Activated CD8-positive, alpha-beta memory T cell treated with anti-CD3 and anti-CD28 coated beads, Interleukin-2, amount 10 ng/mL, durations not matched to agents 7 days and 5 days (primary cell): ENCODE measurements at regions not wholly inside any gene's neighbourhood (a gene's known extent, or its start where the extent isn't known, plus 50 kb on each side); places are given as distances from the start of the nearest gene placed in this dataset.

Experiments used
- ATAC-seq: fragments of 150-1000 bp; cut with Tn5 transposase; one replicate; pipeline ENCODE4 v1.10.0; 2021; ENCODE audit warnings: moderate library complexity
- CTCF ChIA-PET: fragments of 350-600 bp; sonication (Branson Sonifier 250); formaldehyde crosslinking; loops from one replicate; lab custom pipeline; 2021; ENCODE audit warnings: antibody characterized with exemption; lab: Charles Lee
- DNase-seq: peaks from one replicate; pipeline ENCODE4 v3.0.0-alpha.2; 2020
- H3K27ac Mint-ChIP-seq: one replicate; pipeline ENCODE4 v1.8.0; 2021; ENCODE audit warnings: mild to moderate bottlenecking, mixed read lengths
- H3K27me3 Mint-ChIP-seq: one replicate; pipeline ENCODE4 v1.8.0; 2021; ENCODE audit warnings: mixed read lengths
- H3K36me3 Mint-ChIP-seq: one replicate; pipeline ENCODE4 v1.8.0; 2021; ENCODE audit warnings: mild to moderate bottlenecking, mixed read lengths
- H3K4me1 Mint-ChIP-seq: one replicate; pipeline ENCODE4 v1.8.0; 2021; ENCODE audit warnings: mixed read lengths
- H3K4me3 Mint-ChIP-seq: one replicate; pipeline ENCODE4 v1.8.0; 2021; ENCODE audit warnings: mild to moderate bottlenecking, moderate library complexity, mixed read lengths
- H3K9me3 Mint-ChIP-seq: one replicate; pipeline ENCODE4 v1.8.0; 2022; ENCODE audit warnings: low read depth, mixed read lengths

- no peak for DNase-seq
- no peak overlapping the region for H3K4me3 Mint-ChIP-seq
- no peaks in the 10 kb centered on the region for H3K4me1 Mint-ChIP-seq
- CTCF ChIA-PET: no interaction called here
- H3K9me3 Mint-ChIP-seq: peaks cover 6% of the 10 kb centered on the region
- ATAC-seq: no peak
- H3K36me3 Mint-ChIP-seq: no peaks in the 10 kb centered on the region
- no peak overlapping the region for H3K27ac Mint-ChIP-seq
- no peaks in the 10 kb centered on the region for H3K27me3 Mint-ChIP-seq
These were observed 757.6 kb downstream of the LIG4 start for GRCh38 chr13:107457686-107458085.

DNA sequence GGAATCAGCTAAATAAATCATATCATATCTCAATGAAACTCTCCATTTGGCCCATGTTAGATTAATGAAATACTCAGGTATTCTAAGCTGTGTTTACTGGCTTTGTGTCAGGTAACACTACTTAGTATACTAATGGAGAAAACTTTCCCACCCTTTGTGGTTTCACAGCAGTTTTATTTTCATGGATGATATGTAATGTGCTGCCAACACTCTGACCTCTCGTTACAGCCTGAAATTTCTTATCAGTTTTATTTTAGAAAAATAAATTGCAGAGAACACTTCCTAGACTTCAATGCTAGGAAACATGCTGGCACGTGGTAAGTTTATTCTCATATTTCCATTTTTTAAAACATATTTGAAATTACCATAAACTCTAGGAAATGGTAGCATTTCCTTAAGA, 758.9 kb downstream of the LIG4 start:
- CTCF ChIA-PET: no interaction called here
- no peaks in the 10 kb centered on the region for H3K4me1 Mint-ChIP-seq
- no peak overlapping the region for H3K27ac Mint-ChIP-seq
- no peak for ATAC-seq
- H3K4me3 Mint-ChIP-seq: no peak overlapping the region
- no peak for DNase-seq
- no peaks in the 10 kb centered on the region for H3K36me3 Mint-ChIP-seq
- H3K9me3 Mint-ChIP-seq: peaks cover 12% of the 10 kb centered on the region
- no peaks in the 10 kb centered on the region for H3K27me3 Mint-ChIP-seq

GRCh38 chr13:107452833-107453232, 762.5 kb downstream of the LIG4 start:
- no peaks in the 10 kb centered on the region for H3K27me3 Mint-ChIP-seq
- H3K27ac Mint-ChIP-seq: no peak overlapping the region
- DNase-seq: no peak
- H3K4me1 Mint-ChIP-seq: no peaks in the 10 kb centered on the region
- H3K4me3 Mint-ChIP-seq: no peak overlapping the region
- no peak for ATAC-seq
- H3K9me3 Mint-ChIP-seq: peaks cover 26% of the 10 kb centered on the region
- no peaks in the 10 kb centered on the region for H3K36me3 Mint-ChIP-seq
- CTCF ChIA-PET: no interaction called here

GRCh38 chr13:107450931-107451330, 764.4 kb downstream of the LIG4 start:
- Mint-ChIP-seq H3K4me1 (no peaks in the 10 kb centered on the region), H3K27ac (no peak overlapping the region), H3K36me3 (no peaks in the 10 kb centered on the region), H3K9me3 (peaks cover 29% of the 10 kb centered on the region), H3K4me3 (no peak overlapping the region), H3K27me3 (no peaks in the 10 kb centered on the region)
- CTCF ChIA-PET: no interaction called here
- DNase-seq (no peak), ATAC-seq (no peak)

GRCh38 chr13:107450431-107450830, 764.9 kb downstream of the LIG4 start:
- no peaks in the 10 kb centered on the region for H3K4me1 Mint-ChIP-seq
- H3K27ac Mint-ChIP-seq: no peak overlapping the region
- no peak for DNase-seq
- ATAC-seq: no peak
- peaks cover 29% of the 10 kb centered on the region for H3K9me3 Mint-ChIP-seq
- no peaks in the 10 kb centered on the region for H3K36me3 Mint-ChIP-seq
- H3K4me3 Mint-ChIP-seq: no peak overlapping the region
- no peaks in the 10 kb centered on the region for H3K27me3 Mint-ChIP-seq
- CTCF ChIA-PET: no interaction called here

- ATAC-seq (no peak), DNase-seq (no peak)
- Mint-ChIP-seq H3K4me1 (no peaks in the 10 kb centered on the region), H3K36me3 (no peaks in the 10 kb centered on the region), H3K4me3 (no peak overlapping the region), H3K9me3 (peaks cover 23% of the 10 kb centered on the region), H3K27me3 (no peaks in the 10 kb centered on the region), H3K27ac (no peak overlapping the region)
- CTCF ChIA-PET: no interaction called here
These were observed 767.7 kb downstream of the LIG4 start for GRCh38 chr13:107447591-107447990.

GRCh38 chr13:107441279-107441678, 774.1 kb downstream of the LIG4 start:
- CTCF ChIA-PET: no interaction called here
- DNase-seq: no peak
- no peaks in the 10 kb centered on the region for H3K4me1 Mint-ChIP-seq
- no peak overlapping the region for H3K27ac Mint-ChIP-seq
- ATAC-seq: no peak
- no peaks in the 10 kb centered on the region for H3K27me3 Mint-ChIP-seq
- H3K9me3 Mint-ChIP-seq: peaks cover 10% of the 10 kb centered on the region
- no peaks in the 10 kb centered on the region for H3K36me3 Mint-ChIP-seq
- no peak overlapping the region for H3K4me3 Mint-ChIP-seq

DNA sequence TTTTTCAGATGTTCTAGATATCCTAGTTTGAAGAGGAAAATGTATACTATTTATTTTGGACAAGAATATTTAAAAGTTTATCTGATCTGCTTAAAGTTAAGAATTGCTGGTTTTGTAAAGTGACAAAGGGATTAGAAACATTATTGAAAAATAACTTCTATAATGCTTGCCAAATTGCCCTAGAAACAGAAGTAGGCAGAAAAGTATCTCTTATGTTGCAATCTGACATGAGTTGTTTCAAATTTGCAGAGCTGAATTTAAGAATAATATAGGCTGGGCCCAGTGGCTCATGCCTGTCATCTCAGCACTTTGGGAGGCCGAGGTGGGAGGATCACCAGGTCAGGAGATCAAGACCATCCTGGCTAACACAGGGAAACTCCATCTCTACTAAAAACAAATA, 777.1 kb downstream of the LIG4 start:
- Mint-ChIP-seq H3K27ac (no peak overlapping the region), H3K36me3 (no peaks in the 10 kb centered on the region), H3K9me3 (peaks cover 10% of the 10 kb centered on the region), H3K4me3 (no peak overlapping the region), H3K27me3 (no peaks in the 10 kb centered on the region), H3K4me1 (no peaks in the 10 kb centered on the region)
- ATAC-seq (no peak), DNase-seq (no peak)
- CTCF ChIA-PET: no interaction called here

DNA sequence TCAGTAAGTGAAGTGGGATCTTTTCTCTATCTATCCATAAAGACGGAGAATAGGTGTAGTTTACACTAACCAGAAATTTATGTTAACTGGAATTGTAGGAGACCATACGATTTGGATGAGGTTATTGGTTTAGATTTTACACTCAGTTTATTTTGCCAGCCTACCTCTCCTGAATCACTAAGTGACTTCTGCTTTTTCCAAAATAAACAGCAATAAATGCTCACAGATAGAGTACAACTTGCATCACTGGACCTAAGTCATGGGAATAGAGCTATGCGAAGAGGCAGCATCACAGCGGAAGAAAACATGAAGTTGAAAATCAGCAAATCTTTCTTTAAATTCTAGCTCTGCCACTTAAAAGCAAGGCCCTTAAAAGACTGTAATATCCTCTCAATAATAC, 781.0 kb downstream of the LIG4 start:
- CTCF ChIA-PET: no interaction called here
- no peaks in the 10 kb centered on the region for H3K4me1 Mint-ChIP-seq
- H3K27me3 Mint-ChIP-seq: no peaks in the 10 kb centered on the region
- H3K27ac Mint-ChIP-seq: no peak overlapping the region
- ATAC-seq: no peak
- no peak overlapping the region for H3K4me3 Mint-ChIP-seq
- DNase-seq: no peak
- H3K36me3 Mint-ChIP-seq: no peaks in the 10 kb centered on the region
- H3K9me3 Mint-ChIP-seq: no peaks in the 10 kb centered on the region

- no peaks in the 10 kb centered on the region for H3K36me3 Mint-ChIP-seq
- CTCF ChIA-PET: no interaction called here
- H3K27ac Mint-ChIP-seq: no peak overlapping the region
- no peak overlapping the region for H3K4me3 Mint-ChIP-seq
- no peak for ATAC-seq
- peaks cover 2% of the 10 kb centered on the region for H3K9me3 Mint-ChIP-seq
- H3K27me3 Mint-ChIP-seq: no peaks in the 10 kb centered on the region
- no peak for DNase-seq
- H3K4me1 Mint-ChIP-seq: no peaks in the 10 kb centered on the region
These were observed 787.8 kb downstream of the LIG4 start for GRCh38 chr13:107427536-107427935.

GRCh38 chr13:107422421-107422820, 792.9 kb downstream of the LIG4 start:
- Mint-ChIP-seq H3K4me1 (peaks cover 2% of the 10 kb centered on the region), H3K9me3 (peaks cover 2% of the 10 kb centered on the region), H3K27me3 (no peaks in the 10 kb centered on the region), H3K4me3 (no peak overlapping the region), H3K36me3 (no peaks in the 10 kb centered on the region), H3K27ac (peak overlapping the region; percentile 27)
- DNase-seq: no peak
- no peak for ATAC-seq
- CTCF ChIA-PET: no interaction called here

DNA sequence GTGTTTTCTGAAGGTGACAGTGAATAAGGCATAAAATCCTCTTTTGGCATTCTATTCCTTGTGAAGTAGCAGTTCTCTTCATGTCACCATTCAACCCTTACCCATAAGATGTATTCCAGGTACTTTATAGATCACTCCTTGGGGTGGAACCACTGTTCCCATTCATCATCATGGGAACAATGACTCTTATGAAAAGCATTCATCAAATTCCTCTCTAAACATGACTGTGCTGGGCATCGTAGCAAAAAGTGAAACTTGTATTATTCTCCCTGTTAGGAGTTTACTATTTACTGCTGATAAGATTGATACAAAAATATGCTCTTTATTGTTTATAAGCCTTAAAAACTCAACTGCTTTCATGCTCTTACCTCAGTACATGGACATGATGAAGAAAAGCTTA, 793.4 kb downstream of the LIG4 start:
- Mint-ChIP-seq H3K4me3 (no peak overlapping the region), H3K9me3 (peaks cover 2% of the 10 kb centered on the region), H3K4me1 (peaks cover 2% of the 10 kb centered on the region), H3K27ac (no peak overlapping the region), H3K27me3 (no peaks in the 10 kb centered on the region), H3K36me3 (no peaks in the 10 kb centered on the region)
- no peak for DNase-seq
- CTCF ChIA-PET: no interaction called here
- ATAC-seq: no peak

GRCh38 chr13:107421028-107421427, 794.3 kb downstream of the LIG4 start:
- H3K4me1 Mint-ChIP-seq: peaks cover 2% of the 10 kb centered on the region
- H3K27me3 Mint-ChIP-seq: no peaks in the 10 kb centered on the region
- no peak overlapping the region for H3K4me3 Mint-ChIP-seq
- CTCF ChIA-PET: no interaction called here
- no peaks in the 10 kb centered on the region for H3K36me3 Mint-ChIP-seq
- no peak for ATAC-seq
- no peak for DNase-seq
- H3K9me3 Mint-ChIP-seq: peaks cover 9% of the 10 kb centered on the region
- H3K27ac Mint-ChIP-seq: no peak overlapping the region

- Mint-ChIP-seq H3K4me1 (no peaks in the 10 kb centered on the region), H3K4me3 (no peak overlapping the region), H3K9me3 (peaks cover 11% of the 10 kb centered on the region), H3K36me3 (no peaks in the 10 kb centered on the region), H3K27me3 (no peaks in the 10 kb centered on the region), H3K27ac (no peak overlapping the region)
- DNase-seq (no peak), ATAC-seq (no peak)
- CTCF ChIA-PET: no interaction called here
These were observed 802.3 kb downstream of the LIG4 start for GRCh38 chr13:107413005-107413404.

GRCh38 chr13:107407074-107407473, 808.3 kb downstream of the LIG4 start:
- Mint-ChIP-seq H3K4me1 (no peaks in the 10 kb centered on the region), H3K9me3 (peaks cover 9% of the 10 kb centered on the region), H3K27ac (no peak overlapping the region), H3K27me3 (no peaks in the 10 kb centered on the region), H3K36me3 (no peaks in the 10 kb centered on the region), H3K4me3 (no peak overlapping the region)
- DNase-seq (no peak), ATAC-seq (no peak)
- CTCF ChIA-PET: no interaction called here
